ENCODE measurements at regions not wholly inside any gene's neighbourhood (a gene's known extent, or its start where the extent isn't known, plus 50 kb on each side); places are given as distances from the start of the nearest gene placed in this dataset.

DNA sequence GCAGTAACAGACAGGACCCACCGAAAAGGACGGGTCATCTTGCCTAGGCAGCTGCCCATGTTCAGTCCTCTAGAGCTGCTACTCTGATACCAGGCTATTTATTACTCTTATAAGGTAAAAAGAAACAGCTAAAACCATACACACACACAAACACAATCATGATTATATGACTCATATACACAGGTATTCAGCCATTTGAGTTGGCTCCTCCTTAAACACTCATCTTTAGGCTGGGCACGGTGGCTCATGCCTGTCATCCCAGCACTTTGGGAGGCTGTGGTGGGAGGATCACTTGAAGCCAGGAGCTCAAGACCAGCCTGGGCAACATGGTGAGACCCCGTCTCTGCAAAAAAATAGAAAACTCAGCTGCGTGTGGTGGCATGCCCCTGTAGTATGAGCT, 76.6 kb downstream of the F11 start:
- TF ChIP-seq, protein P1, sequence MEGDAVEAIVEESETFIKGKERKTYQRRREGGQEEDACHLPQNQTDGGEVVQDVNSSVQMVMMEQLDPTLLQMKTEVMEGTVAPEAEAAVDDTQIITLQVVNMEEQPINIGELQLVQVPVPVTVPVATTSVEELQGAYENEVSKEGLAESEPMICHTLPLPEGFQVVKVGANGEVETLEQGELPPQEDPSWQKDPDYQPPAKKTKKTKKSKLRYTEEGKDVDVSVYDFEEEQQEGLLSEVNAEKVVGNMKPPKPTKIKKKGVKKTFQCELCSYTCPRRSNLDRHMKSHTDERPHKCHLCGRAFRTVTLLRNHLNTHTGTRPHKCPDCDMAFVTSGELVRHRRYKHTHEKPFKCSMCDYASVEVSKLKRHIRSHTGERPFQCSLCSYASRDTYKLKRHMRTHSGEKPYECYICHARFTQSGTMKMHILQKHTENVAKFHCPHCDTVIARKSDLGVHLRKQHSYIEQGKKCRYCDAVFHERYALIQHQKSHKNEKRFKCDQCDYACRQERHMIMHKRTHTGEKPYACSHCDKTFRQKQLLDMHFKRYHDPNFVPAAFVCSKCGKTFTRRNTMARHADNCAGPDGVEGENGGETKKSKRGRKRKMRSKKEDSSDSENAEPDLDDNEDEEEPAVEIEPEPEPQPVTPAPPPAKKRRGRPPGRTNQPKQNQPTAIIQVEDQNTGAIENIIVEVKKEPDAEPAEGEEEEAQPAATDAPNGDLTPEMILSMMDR (IDR thresholded peaks at IDR 0.05; ENCODE audit: low read depth, low read length) = no peak
- TF ChIP-seq POLR2A (IDR thresholded peaks at IDR 0.05; ENCODE audit: extremely low read depth, insufficient read length) (no peak), MAX (IDR thresholded peaks at IDR 0.05; ENCODE audit: low read depth, low read length) (no peak)

Measured in NB4 (cell line).